CD4-positive, alpha-beta T cell treated with Interleukin-1 beta for 1 hour (primary cell): ENCODE measurements at regions not wholly inside any gene's neighbourhood (a gene's known extent, or its start where the extent isn't known, plus 50 kb on each side); places are given as distances from the start of the nearest gene placed in this dataset.

Experiments
- DNase-seq, 2 donors: peaks; one replicate each; pipeline ENCODE4 v3.0.0-alpha.2; 2020 to 2022

DNA sequence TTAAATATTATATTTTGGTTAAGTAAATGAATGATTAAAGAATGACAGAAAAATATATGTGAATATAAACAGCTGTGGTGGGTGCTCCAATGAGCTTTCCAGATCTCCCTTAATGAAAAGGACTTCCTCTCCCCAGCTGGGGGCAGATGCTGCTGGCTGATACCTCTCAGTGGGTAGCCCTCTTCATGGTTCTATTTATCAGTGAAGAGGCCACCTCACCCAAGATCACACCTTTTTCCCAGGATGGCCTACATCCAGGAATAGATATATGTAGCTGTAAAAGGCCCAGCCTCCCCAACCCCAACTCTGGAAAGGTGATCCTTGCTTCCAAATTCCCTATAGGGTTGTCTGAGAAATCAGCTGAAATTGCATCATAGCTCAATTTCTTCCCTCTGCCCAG, 135.2 kb upstream of the ACVR2A start:
- no peak for DNase-seq

- no peak for DNase-seq
Measured at GRCh38 chr2:147703171-147703570, 141.7 kb upstream of the ACVR2A start.

DNA sequence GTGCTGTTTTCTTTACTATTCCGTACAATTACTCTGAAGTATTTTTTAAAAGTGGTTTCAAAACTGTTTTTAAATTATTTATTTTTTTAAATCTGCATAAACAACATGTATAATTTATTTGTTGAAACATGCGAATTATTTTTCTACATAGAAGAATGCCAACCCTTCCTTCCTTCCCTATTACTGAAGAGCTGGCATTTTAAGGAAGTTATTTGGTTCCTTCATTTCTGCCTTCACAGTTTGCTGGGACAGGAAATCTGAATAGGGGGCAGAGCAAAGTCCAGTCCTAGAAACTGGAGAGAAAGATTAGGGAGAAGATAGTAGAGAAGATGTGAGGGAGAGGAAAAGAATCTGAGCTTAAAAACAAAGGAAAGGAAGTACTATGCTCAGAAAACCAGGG, 146.7 kb upstream of the ACVR2A start:
- DNase-seq: no peak

- no peak for DNase-seq
Measured at GRCh38 chr2:147696426-147696825, 148.4 kb upstream of the ACVR2A start.

DNA sequence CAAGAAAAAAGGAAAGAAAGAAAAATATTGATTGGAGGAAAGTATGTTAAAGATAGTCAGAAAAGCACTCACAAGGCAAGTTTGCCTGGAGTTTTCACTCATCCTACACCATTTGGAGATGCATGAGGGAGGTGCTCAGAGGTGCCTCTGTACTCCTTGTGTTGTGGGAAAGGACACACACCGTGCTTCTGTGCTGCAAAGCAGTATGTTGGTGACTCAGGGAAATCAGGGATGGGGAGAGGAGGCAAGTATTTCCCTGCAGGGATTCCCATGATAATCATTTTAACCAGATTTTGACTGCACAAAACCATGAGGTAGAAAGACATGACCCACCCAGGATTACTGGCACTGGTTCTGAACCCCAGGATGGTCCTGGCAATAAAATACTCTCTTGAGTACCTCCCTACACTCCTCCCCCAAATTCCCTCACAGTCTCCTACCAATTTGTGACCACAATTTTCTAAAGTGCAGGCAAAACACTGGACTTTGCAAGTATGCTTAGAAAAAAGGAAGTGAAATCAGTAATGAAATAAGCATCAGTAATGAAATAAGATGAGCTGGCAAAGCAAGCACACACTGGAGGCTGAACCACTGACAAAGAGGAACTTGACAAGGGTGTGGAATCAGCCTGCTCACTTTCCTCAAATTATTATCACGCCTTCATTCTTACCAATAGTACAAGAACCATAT, 155.5 kb upstream of the ACVR2A start:
- peak in 1 of 2 donors; percentile 47 for DNase-seq

GRCh38 chr2:147688242-147688641, 156.6 kb upstream of the ACVR2A start:
- no peak for DNase-seq

GRCh38 chr2:147686365-147686764, 158.5 kb upstream of the ACVR2A start:
- DNase-seq: no peak

DNA sequence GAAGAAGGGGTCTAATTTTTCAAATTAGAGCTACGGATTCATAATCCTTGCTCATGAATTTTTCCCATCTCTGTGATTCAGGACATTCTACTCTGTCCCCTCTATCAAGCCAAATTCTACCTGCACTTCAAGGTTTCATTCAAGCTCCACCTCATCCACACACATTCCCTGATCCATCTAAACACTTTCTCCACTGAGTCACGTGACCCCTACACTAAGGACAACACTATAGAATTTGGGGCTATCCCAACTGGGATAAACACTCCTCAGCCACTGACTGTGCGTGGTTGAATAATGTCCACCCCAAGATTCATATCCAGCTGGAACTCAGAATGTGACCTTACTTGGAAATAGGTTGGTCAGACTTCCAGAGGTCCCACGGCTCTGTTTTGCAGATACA, 159.9 kb upstream of the ACVR2A start:
- DNase-seq: no peak

- DNase-seq: no peak
Measured at GRCh38 chr2:147683380-147683779, 161.4 kb upstream of the ACVR2A start.

DNA sequence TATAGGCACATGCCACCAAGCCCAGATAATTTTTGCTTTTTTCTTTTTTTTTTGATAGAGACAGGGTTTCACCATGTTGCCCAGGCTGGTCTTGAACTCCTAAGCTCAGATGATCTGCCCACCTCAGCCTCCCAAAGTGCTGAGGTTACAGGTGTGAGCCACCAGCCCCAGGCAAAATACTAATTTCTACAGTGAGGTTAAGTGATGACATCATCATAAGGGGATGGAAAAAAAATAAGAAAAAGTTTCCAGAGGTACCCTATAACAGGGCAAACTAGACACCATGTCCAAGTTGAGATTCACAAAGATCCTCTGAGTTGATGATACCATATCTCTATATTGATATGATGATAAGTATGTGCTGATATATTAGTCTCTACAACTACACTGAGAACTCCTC, 163.7 kb upstream of the ACVR2A start:
- DNase-seq: no peak

DNA sequence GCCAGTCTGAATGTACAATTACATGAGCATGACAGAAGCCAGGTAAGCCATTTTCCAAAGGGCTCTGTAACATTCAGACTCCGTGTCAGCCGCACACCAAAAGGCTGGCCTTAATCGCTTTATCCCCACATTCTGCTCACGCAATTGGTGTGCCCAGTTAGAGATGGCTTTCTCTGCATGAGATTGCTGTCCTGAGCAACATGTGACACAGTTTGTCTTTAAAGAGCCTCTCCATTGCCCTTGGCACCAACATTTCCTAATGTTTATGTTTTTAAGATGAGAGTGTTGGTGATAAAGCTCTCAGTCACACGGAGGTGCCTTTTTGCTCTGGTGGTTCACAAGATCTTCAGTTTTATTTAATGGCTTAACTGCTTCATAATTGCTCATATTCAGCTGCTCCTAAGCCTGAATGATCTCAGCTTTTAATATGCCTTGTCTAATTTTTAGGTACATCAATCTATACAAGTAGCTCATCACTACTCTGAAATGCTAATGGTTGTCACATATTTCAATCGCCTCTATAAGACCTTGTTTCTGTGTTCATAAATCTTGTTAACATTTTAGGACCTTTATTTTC, 164.8 kb upstream of the ACVR2A start:
- no peak for DNase-seq

DNA sequence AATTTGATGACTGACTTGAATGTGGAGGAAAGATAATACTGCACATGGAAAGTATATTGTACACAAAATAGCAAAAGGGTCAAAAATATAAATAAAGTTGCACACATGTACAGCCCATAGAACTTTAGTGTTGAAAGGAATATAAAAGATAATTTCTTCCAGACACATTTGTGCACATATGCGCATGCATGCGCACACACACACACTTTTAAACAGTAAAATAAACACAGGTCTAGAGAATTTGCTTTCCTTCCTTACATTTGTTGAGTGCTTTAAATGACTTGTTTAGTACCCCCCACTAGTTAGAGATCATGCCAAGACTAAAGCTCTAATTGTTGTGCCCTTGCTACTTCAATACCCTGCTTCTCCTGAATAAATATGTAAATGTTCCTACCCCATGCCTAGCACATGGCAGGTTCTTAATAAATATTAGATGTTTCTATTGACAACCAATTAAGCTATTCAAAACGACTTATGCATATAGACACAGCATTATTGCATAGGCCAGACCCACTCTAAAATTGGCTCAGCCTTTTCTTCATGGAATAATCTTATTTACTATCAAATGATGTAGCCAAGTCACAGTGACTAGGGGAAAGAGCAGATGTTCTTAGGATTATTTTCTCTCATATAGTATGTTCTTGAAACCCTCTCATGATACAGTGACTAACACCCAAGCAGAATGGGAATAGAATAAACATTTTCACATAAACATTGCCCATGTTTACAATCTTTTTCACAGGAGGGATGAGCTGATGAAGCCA, 165.5 kb upstream of the ACVR2A start:
- no peak for DNase-seq

DNA sequence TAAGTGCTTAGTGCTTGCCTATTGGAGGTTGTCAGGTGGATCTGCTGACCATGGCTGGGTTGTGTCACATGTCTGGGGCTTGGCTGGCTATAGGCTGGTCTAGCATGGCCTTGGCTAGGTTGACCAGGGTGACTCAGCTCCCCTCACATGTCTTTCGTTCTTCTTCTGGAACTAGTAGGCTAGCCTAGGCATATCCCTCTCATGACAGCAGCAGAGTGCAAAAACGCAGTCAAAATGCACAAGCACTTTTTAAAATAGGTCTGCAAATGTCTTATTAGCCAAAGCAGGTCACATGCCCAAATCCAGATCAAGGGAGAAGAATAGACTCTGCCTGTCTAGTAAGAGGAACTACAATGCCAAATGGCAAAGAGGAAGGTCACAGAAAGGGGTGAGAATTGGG, 179.7 kb upstream of the ACVR2A start:
- no peak for DNase-seq

DNA sequence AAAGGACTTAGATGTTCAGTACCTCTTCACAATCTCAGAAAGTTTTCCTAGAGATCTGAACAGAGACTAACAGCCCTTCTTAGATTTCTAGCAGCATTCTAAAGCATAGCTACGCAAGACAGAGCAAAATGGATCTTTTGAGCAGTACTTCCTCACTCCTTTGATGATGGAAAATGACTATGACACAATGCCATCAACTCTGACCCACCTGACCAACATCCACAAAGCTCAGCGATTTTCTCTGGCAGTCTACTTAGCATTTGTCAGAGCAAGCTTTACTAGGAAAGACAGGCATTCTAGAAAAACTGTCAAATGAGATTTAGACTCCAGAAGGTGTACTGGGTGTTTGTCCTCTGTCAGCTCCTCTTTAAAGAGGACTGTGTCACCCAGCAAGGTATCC, 180.9 kb upstream of the ACVR2A start:
- DNase-seq: no peak

DNA sequence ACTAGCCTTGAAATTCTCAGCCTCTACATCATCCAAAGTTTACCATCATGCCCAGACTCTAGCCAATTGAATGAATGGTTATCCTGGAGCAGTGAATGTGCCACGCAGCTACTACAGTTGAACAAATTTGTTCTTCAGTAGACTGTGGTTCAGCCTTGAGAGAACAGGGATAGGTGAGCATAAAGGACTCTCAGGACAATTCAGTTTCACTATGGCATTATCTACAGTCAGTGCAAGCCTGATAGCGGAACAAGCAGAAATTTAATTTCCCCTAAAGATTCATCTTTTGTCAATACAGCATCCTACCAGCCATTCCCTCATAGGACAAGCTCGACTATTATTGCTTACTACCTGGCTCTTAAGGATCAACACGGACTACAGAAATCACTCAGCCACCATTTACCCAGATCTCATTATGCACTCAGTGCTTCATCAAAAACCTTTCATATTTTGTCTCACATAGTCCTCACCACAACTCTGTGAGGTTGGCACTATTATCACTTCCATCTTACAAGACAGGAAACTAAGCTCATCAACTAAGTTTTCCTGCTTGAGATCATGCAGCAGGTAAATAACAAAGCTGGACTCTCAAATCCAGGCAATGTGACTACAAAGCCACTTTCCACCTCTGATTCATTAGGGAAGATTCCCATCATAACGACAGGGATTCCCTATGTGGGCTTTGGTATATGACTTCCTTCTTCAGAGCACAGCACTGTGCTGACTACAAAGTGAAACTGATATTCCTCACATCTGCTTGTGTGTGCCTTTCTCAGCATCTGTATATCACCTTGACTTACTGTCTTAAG, 181.5 kb upstream of the ACVR2A start:
- DNase-seq: peak in 1 of 2 donors; percentile 45

DNA sequence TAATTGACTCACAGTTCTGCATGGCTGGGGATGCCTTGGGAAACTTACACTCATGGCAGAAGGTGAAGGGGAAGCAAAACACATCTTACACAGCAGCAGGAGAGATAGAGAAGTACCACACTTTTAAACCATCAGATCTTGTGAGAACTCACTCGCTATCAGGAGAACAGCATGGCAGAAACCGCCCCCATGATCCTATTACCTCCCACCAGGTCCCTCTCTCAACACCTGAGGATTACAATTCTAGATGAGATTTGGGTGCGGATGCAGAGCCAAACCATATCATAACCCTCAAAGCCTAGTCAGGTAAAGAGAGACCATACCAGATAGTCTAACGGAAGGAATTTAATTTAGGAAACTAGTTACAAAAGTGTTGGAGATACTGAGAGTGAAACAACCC, 182.6 kb upstream of the ACVR2A start:
- DNase-seq: no peak

- DNase-seq: no peak
Measured at GRCh38 chr2:147660680-147661079, 184.1 kb upstream of the ACVR2A start.

DNA sequence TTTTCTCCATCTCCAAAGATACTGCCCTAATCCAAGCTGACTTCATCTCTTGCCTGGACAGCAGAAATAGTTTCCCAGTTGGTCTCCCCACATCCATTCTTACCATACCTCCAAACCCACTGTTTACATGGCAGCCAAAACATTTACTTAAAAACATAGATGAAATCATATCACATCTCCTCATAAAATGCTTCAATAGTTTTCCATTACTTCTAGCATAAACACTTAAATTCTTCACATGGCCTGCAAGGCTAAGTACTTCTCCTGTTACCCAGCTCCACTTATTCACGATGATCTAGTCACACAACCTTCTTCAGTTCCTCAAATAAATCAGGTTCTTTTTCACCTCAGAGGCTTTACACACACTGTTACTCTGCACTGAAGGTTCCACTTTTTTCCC, 185.8 kb upstream of the ACVR2A start:
- no peak for DNase-seq

DNA sequence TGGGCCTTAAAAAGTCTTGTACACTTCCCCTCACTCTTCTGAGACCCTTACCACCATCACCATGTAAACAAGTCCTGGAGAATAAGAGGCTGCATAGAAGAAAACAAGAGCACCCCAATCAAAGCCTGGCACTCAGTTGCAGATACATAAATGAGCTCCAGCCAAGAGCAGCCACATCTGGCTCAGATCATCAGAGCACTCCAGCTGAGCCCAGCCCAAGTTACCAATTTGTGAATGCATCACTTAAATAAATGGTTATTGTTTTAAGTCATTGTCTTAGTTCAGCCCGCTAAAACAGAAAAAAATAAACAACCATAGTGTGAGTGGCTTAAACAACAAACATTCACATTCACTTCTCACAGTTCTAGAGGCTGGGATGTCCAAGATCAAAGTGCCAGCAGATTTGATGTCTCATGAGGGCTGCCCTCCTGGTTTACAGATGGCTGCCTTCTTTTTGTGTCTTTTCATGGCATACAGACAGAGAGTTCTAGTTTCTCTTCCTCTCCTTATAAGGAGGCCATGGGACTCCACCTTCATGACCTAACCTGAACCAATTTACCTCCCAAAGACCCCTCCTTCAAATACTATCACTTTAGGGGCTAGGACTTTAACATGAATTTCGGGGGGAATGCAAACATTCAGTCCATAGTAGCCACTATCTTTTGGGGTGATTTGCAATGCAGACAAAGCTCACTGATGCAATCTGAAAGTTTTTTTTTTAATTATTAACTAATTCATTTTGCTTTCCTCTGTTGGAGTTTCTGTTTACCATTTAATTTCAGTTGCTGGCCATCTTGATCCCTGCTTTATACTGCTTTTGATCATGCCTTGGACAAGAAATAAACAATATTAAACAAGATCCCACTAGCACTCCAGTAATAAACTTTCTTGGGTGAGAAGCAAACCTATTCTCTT, 187.5 kb upstream of the ACVR2A start:
- no peak for DNase-seq

DNA sequence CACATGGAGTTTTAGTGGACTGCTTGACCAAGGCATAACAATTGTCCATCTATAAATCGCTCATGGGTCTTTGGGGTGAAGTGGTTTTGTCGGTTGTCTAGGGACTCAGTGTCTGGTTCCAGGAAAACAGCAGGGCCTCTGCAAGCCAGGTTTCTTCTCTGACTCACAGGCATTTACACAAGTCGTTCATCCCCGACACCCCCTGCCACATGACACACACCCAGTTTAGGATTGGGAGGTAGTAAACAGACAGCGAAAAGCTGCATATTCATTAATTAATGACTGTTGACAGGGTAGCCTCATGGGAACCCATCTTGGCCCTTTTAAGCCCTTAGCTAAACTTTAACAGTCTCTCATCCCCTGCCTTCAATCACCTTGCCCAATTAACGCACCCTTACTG, 194.8 kb upstream of the ACVR2A start:
- no peak for DNase-seq

GRCh38 chr2:147649286-147649685, 195.5 kb upstream of the ACVR2A start:
- DNase-seq: no peak

DNA sequence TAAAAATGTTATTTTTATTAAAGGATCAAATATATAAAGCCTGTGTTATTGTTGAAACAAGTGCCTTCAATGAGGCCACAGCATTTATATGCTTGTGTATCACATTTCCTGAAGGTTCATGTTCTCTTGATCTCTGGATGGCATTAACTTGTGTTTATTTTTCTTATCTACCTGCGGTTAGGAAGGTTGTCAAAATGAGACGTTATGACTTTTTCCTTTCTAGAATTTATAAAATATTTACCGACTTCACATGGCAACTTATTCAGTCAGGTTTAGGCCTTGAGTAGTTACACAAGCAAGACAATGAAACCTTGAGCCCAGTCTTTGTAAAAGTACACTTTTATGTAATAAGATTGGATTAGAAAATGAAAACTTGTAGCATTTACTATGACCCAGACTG, 196.4 kb upstream of the ACVR2A start:
- no peak for DNase-seq
